A673 (cell line): ENCODE measurements at regions not wholly inside any gene's neighbourhood (a gene's known extent, or its start where the extent isn't known, plus 50 kb on each side); places are given as distances from the start of the nearest gene placed in this dataset.

Experiments
- EZH2 ChIP-seq: fragments of 200-600 bp; sonication (generic); IDR thresholded peaks from 2 replicates; pipeline ENCODE4 v1.6.1; 2017; ENCODE audit warnings: borderline replicate concordance, low read depth, mild to moderate bottlenecking, mixed read lengths, antibody characterized with exemption, low read length; ENCODE audit not compliant: poor library complexity, severe bottlenecking
- TF ChIP-seq, protein P1 (sequence below): fragments of 300-800, 200-600 bp; sonication (generic); conservative IDR thresholded peaks from 2 replicates; pipeline ENCODE4 v1.5.1; 2017; ENCODE audit warnings: low read depth, mild to moderate bottlenecking, antibody characterized with exemption, low read length, moderate library complexity, mixed read lengths

DNA sequence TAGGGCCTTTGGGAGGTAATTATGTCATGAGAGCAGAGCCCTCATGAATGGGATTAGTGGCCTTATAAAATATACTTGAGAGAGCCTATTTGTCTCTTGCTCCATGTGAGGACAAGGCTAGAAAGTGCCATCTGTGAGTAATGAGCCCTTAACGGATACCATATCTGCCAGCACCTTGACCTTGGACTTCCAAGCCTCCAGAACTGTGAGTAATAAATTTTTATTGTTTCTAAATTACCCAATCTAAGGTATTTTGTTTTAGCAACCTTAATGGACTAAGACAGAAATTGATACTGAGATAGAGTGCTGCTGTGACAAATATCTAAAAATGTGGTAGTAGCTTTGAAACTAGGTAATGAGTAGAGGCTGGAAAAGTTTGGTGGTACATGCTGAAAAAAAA is 285.0 kb upstream of the DIPK2B start:
- TF ChIP-seq, protein P1, sequence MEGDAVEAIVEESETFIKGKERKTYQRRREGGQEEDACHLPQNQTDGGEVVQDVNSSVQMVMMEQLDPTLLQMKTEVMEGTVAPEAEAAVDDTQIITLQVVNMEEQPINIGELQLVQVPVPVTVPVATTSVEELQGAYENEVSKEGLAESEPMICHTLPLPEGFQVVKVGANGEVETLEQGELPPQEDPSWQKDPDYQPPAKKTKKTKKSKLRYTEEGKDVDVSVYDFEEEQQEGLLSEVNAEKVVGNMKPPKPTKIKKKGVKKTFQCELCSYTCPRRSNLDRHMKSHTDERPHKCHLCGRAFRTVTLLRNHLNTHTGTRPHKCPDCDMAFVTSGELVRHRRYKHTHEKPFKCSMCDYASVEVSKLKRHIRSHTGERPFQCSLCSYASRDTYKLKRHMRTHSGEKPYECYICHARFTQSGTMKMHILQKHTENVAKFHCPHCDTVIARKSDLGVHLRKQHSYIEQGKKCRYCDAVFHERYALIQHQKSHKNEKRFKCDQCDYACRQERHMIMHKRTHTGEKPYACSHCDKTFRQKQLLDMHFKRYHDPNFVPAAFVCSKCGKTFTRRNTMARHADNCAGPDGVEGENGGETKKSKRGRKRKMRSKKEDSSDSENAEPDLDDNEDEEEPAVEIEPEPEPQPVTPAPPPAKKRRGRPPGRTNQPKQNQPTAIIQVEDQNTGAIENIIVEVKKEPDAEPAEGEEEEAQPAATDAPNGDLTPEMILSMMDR: no peak
- no peak for TF ChIP-seq EZH2
